Astrocyte (in vitro differentiated cells and primary cell): ENCODE measurements at regions not wholly inside any gene's neighbourhood (a gene's known extent, or its start where the extent isn't known, plus 50 kb on each side); places are given as distances from the start of the nearest gene placed in this dataset.
"Not testable (repeated sequence)": the region's sequence is repeated elsewhere in the genome, so short reads cannot be mapped to it uniquely, and the experiment has no call there.

Experiments
- DNase-seq: peaks from one replicate; pipeline ENCODE4 v3.0.0-alpha.2; 2010; ENCODE audit warnings: low read depth
- FAIRE-seq: peaks from 2 replicates; lab custom pipeline; 2011; peaks lifted over from hg19 to GRCh38; lab: Jason Lieb, UNC
- H2AFZ ChIP-seq: 2 replicates; pipeline ENCODE4 v1.6.0; 2012; ENCODE audit warnings: low read depth, low read length, inconsistent platforms
- H3K27ac ChIP-seq: 2 replicates; pipeline ENCODE4 v1.5.1; 2011; ENCODE audit warnings: low read depth, low read length, inconsistent platforms
- H3K27me3 ChIP-seq: 2 replicates; pipeline ENCODE4 v1.6.0; 2011; ENCODE audit warnings: low read length, inconsistent platforms; ENCODE audit not compliant: insufficient read depth
- H3K36me3 ChIP-seq: 2 replicates; pipeline ENCODE4 v1.5.1; 2011; ENCODE audit warnings: low read length, inconsistent platforms; ENCODE audit not compliant: insufficient read depth
- H3K4me1 ChIP-seq: 2 replicates; pipeline ENCODE4 v1.5.1; 2011; ENCODE audit warnings: low read length, inconsistent platforms; ENCODE audit not compliant: insufficient read depth
- H3K4me2 ChIP-seq: 2 replicates; pipeline ENCODE4 v1.6.0; 2012; ENCODE audit warnings: low read length, inconsistent platforms
- H3K4me3 ChIP-seq: 2 replicates; pipeline ENCODE4 v1.5.1; 2011; ENCODE audit warnings: low read depth, mild to moderate bottlenecking, low read length, inconsistent platforms; ENCODE audit not compliant: insufficient read depth
- H3K79me2 ChIP-seq: 2 replicates; pipeline ENCODE4 v1.6.0; 2012; ENCODE audit warnings: mild to moderate bottlenecking, low read length, inconsistent platforms; ENCODE audit not compliant: insufficient read depth
- H3K9ac ChIP-seq: 2 replicates; pipeline ENCODE4 v1.6.0; 2012; ENCODE audit warnings: mild to moderate bottlenecking, low read length, inconsistent platforms
- H3K9me3 ChIP-seq: 2 replicates; pipeline ENCODE4 v1.5.1; 2012; ENCODE audit warnings: low read depth, mild to moderate bottlenecking, low read length, inconsistent platforms; ENCODE audit not compliant: insufficient read depth
- H4K20me1 ChIP-seq: 2 replicates; pipeline ENCODE4 v1.6.0; 2012; ENCODE audit warnings: low read length, inconsistent platforms; ENCODE audit not compliant: insufficient read depth
- H3K27ac Mint-ChIP-seq: one replicate; pipeline ENCODE4 v1.8.0; 2021; ENCODE audit warnings: mild to moderate bottlenecking, mixed read lengths; ENCODE audit not compliant: unreplicated experiment
- H3K27me3 Mint-ChIP-seq: one replicate; pipeline ENCODE4 v1.8.0; 2021; ENCODE audit warnings: low read depth, mixed read lengths; ENCODE audit not compliant: unreplicated experiment
- H3K36me3 Mint-ChIP-seq: one replicate; pipeline ENCODE4 v1.8.0; 2021; ENCODE audit warnings: low read depth, mixed read lengths; ENCODE audit not compliant: unreplicated experiment
- H3K4me1 Mint-ChIP-seq: one replicate; pipeline ENCODE4 v1.8.0; 2021; ENCODE audit warnings: low read depth, mixed read lengths; ENCODE audit not compliant: unreplicated experiment
- H3K4me3 Mint-ChIP-seq: one replicate; pipeline ENCODE4 v1.8.0; 2021; ENCODE audit warnings: mild to moderate bottlenecking, moderate library complexity, mixed read lengths; ENCODE audit not compliant: unreplicated experiment
- H3K9me3 Mint-ChIP-seq: one replicate; pipeline ENCODE4 v1.8.0; 2021; ENCODE audit warnings: mild to moderate bottlenecking, mixed read lengths; ENCODE audit not compliant: unreplicated experiment
- EZH2 ChIP-seq: IDR thresholded peaks from 2 replicates; pipeline ENCODE4 v1.6.1; 2012; ENCODE audit warnings: mild to moderate bottlenecking, low read length, inconsistent platforms; ENCODE audit not compliant: insufficient read depth
- TF ChIP-seq, protein P1 (sequence below): IDR thresholded peaks from 2 replicates; pipeline ENCODE4 v1.5.1; 2011; ENCODE audit warnings: low read depth, mild to moderate bottlenecking, inconsistent platforms, low read length, moderate library complexity; ENCODE audit not compliant: insufficient read depth

DNA sequence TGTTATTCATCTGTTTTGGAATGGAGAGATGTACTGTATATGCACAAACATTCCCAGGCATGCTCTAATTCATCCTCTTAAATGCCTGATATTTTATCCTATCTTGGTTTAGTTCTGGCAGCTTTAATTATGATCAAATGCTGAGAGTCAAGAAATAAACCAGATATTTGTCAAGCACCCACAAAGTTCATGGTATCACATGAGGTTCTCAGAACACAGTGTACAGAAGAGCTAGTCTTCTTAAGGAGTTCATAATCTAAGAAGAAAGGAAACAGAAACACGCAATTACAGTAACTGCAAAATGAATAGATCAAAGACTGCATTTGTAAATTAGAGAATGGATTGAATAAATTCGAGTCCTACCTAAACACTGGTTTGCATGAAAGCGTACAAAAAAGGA lies 58.3 kb upstream of the KCNH1 start:
- Histone ChIP-seq H3K27ac (no peak overlapping the region), H3K79me2 (no peaks in the 10 kb centered on the region), H3K4me1 (no peaks in the 10 kb centered on the region), H4K20me1 (no peaks in the 10 kb centered on the region), H3K4me3 (no peak overlapping the region), H3K27me3 (peaks cover 3% of the 10 kb centered on the region), H2AFZ (no peak overlapping the region), H3K9ac (no peak overlapping the region), H3K4me2 (no peak overlapping the region), H3K9me3 (no peaks in the 10 kb centered on the region), H3K36me3 (no peaks in the 10 kb centered on the region)
- no peaks in the 10 kb centered on the region for H3K27me3 Mint-ChIP-seq
- DNase-seq: no peak
- H3K4me1 Mint-ChIP-seq: no peaks in the 10 kb centered on the region
- TF ChIP-seq, protein P1, sequence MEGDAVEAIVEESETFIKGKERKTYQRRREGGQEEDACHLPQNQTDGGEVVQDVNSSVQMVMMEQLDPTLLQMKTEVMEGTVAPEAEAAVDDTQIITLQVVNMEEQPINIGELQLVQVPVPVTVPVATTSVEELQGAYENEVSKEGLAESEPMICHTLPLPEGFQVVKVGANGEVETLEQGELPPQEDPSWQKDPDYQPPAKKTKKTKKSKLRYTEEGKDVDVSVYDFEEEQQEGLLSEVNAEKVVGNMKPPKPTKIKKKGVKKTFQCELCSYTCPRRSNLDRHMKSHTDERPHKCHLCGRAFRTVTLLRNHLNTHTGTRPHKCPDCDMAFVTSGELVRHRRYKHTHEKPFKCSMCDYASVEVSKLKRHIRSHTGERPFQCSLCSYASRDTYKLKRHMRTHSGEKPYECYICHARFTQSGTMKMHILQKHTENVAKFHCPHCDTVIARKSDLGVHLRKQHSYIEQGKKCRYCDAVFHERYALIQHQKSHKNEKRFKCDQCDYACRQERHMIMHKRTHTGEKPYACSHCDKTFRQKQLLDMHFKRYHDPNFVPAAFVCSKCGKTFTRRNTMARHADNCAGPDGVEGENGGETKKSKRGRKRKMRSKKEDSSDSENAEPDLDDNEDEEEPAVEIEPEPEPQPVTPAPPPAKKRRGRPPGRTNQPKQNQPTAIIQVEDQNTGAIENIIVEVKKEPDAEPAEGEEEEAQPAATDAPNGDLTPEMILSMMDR: no peak
- no peak for TF ChIP-seq EZH2
- no peaks in the 10 kb centered on the region for H3K36me3 Mint-ChIP-seq
- no peak overlapping the region for H3K27ac Mint-ChIP-seq
- no peak overlapping the region for H3K4me3 Mint-ChIP-seq
- FAIRE-seq: no peak
- H3K9me3 Mint-ChIP-seq: peaks cover 2% of the 10 kb centered on the region

DNA sequence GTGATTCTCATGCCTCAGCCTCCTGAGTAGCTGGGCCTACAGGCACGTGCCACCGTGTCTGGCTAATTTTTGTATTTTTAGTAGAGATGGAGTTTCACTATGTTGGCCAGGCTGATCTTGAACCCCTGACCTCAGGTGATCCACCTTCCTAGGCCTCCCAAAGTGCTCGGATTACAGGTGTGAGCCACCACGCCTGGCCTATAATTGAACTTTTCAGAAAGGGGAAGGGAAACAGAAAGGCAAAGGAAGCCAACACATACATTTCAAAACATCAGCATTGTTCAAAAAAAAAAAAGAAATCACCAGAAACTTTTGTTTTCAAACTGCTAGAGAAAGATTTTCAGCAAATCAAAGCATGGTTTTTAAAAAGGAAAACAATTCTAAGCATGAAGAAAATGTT lies 54.8 kb upstream of the KCNH1 start:
- H3K9me3 ChIP-seq, H3K27me3 Mint-ChIP-seq, H3K27ac Mint-ChIP-seq, H3K4me1 Mint-ChIP-seq, H3K79me2 ChIP-seq, H3K4me1 ChIP-seq, H3K36me3 ChIP-seq, FAIRE-seq, H3K36me3 Mint-ChIP-seq, H3K27ac ChIP-seq, H3K4me3 ChIP-seq, H3K9ac ChIP-seq, H4K20me1 ChIP-seq, H3K4me2 ChIP-seq, H2AFZ ChIP-seq, H3K4me3 Mint-ChIP-seq, H3K27me3 ChIP-seq, H3K9me3 Mint-ChIP-seq, DNase-seq: not testable (repeated sequence)

DNA sequence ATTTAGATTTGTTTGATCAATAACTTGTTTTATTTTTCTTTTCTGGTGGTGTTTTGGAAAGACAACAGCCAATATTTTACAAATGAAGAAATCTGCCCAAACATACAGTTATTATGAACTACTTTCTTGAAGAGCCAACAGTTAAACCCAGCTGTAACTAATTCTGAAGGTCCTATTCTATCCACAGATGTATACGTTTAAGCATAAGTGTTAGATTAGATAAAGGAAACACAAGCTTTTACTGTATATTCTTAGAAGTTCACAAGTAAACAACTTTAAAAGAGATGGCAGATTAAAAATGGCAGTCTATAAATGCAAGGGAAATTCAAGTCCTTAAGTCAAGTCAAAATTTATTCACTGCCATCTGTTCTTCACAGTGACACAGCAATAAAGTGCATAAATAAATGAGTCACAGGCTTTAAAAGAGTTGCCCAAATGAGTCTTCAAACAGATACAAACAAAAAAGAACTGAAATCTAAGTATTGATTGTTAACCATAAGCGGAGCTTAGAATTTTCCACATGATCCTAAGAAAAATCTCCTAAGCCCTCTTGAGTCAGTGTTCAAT lies 49.9 kb upstream of the KCNH1 start:
- H3K27ac Mint-ChIP-seq: no peak overlapping the region
- no peak overlapping the region for H2AFZ ChIP-seq
- FAIRE-seq (no peak), DNase-seq (no peak)
- no peaks in the 10 kb centered on the region for H3K9me3 ChIP-seq
- H3K9ac ChIP-seq: no peak overlapping the region
- H3K4me2 ChIP-seq: no peak overlapping the region
- no peaks in the 10 kb centered on the region for H4K20me1 ChIP-seq
- no peaks in the 10 kb centered on the region for H3K36me3 Mint-ChIP-seq
- TF ChIP-seq, protein P1: no peak
- TF ChIP-seq EZH2: no peak
- H3K27ac ChIP-seq: no peak overlapping the region
- H3K79me2 ChIP-seq: no peaks in the 10 kb centered on the region
- H3K4me1 ChIP-seq: no peaks in the 10 kb centered on the region
- H3K27me3 ChIP-seq: no peaks in the 10 kb centered on the region
- no peaks in the 10 kb centered on the region for H3K4me1 Mint-ChIP-seq
- H3K9me3 Mint-ChIP-seq: peaks cover 1% of the 10 kb centered on the region
- H3K4me3 ChIP-seq: no peak overlapping the region
- H3K36me3 ChIP-seq: no peaks in the 10 kb centered on the region
- H3K4me3 Mint-ChIP-seq: no peak overlapping the region
- H3K27me3 Mint-ChIP-seq: no peaks in the 10 kb centered on the region
